Esophagus muscularis mucosa (tissue), 4 donors: ENCODE measurements at regions not wholly inside any gene's neighbourhood (a gene's known extent, or its start where the extent isn't known, plus 50 kb on each side); places are given as distances from the start of the nearest gene placed in this dataset.

ENCODE experiments used
- CTCF ChIP-seq, 3 experiments: fragments of 200-600 bp in 2 of 3; fragments of 450-650 bp in 1 of 3; sonication (generic) in 2 of 3; IDR thresholded peaks; one replicate each; pipeline ENCODE4 v1.5.1; 2017 to 2019; ENCODE audit warnings: antibody characterized with exemption in 3 of 3, mild to moderate bottlenecking in 2 of 3, moderate library complexity in 1 of 3
- EP300 ChIP-seq: sonication (generic); formaldehyde crosslinking; IDR thresholded peaks from one replicate; pipeline ENCODE4 v1.6.1; 2017; ENCODE audit warnings: antibody characterized with exemption
- POLR2A ChIP-seq: fragments of 450-650 bp; IDR thresholded peaks from one replicate; pipeline ENCODE4 v1.6.1; 2017; ENCODE audit warnings: antibody characterized with exemption, moderate library complexity, mild to moderate bottlenecking, low read depth
- POLR2AphosphoS5 ChIP-seq, 2 donors: sonication (generic); formaldehyde crosslinking; IDR thresholded peaks; one replicate each; pipeline ENCODE4 v1.6.1; 2017; ENCODE audit warnings: antibody characterized with exemption in 2 of 2

GRCh38 chr10:129345763-129346162 lies 121.3 kb upstream of the MGMT start:
- no peak for TF ChIP-seq CTCF (IDR thresholded peaks at IDR 0.05)
- TF ChIP-seq POLR2A, result no peak
- no peak for TF ChIP-seq EP300
- no peak for TF ChIP-seq POLR2AphosphoS5 (IDR thresholded peaks at IDR 0.05)
